ENCODE measurements at regions not wholly inside any gene's neighbourhood (a gene's known extent, or its start where the extent isn't known, plus 50 kb on each side); places are given as distances from the start of the nearest gene placed in this dataset.

DNA sequence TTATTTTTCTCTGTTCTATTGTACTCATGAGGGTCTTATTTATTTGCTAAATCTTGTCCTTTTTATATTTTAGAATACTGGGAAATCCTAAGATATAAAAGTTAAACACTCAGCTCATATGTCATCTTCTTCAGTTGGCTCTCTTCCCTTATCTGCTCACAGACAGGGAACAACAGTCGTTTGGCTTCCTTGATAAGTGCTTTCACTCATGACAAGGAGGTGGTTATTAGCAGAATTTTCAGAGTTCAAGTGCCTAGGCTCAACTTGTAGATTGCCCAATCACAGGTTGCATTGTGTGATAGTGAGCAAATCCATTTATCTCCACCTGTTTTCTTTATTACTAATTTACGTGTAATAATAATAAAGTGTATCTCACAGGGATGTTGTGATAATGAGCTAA, 620.3 kb upstream of the PCDH20 start:
- no peak for TF ChIP-seq EZH2phosphoT487 (IDR thresholded peaks at IDR 0.05; ENCODE audit: low read depth, severe bottlenecking, unreplicated experiment)
- TF ChIP-seq EZH2 (IDR thresholded peaks at IDR 0.05; ENCODE audit: borderline replicate concordance), result no peak
- TF ChIP-seq, protein P1, sequence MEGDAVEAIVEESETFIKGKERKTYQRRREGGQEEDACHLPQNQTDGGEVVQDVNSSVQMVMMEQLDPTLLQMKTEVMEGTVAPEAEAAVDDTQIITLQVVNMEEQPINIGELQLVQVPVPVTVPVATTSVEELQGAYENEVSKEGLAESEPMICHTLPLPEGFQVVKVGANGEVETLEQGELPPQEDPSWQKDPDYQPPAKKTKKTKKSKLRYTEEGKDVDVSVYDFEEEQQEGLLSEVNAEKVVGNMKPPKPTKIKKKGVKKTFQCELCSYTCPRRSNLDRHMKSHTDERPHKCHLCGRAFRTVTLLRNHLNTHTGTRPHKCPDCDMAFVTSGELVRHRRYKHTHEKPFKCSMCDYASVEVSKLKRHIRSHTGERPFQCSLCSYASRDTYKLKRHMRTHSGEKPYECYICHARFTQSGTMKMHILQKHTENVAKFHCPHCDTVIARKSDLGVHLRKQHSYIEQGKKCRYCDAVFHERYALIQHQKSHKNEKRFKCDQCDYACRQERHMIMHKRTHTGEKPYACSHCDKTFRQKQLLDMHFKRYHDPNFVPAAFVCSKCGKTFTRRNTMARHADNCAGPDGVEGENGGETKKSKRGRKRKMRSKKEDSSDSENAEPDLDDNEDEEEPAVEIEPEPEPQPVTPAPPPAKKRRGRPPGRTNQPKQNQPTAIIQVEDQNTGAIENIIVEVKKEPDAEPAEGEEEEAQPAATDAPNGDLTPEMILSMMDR (IDR thresholded peaks at IDR 0.05; ENCODE audit: poor library complexity), result no peak
- Histone ChIP-seq H3K4me1 (ENCODE audit: insufficient read depth) (no peaks in the 10 kb centered on the region), H2AFZ (no peak overlapping the region), H3K79me2 (no peaks in the 10 kb centered on the region), H3K36me3 (replicated peaks; ENCODE audit: insufficient read depth, low read depth) (no peaks in the 10 kb centered on the region), H3K4me3 (no peak overlapping the region), H3K9me2 (replicated peaks; ENCODE audit: insufficient read depth) (no peaks in the 10 kb centered on the region), H4K20me1 (ENCODE audit: insufficient read depth, poor library complexity, severe bottlenecking) (no peaks in the 10 kb centered on the region), H3K4me2 (no peak overlapping the region), H3K27me3 (peaks cover 4% of the 10 kb centered on the region), H3K9me3 (ENCODE audit: low read depth) (no peaks in the 10 kb centered on the region), H3K27ac (no peak overlapping the region)
- no peak for DNase-seq (ENCODE audit: low spot score)
- 51% methylated on average over 2 of the region's 2 CpGs for WGBS (ENCODE audit: low lambda C conversion rate, missing lambda C conversion rate)

GRCh38 chr13:62033934-62034333, 618.3 kb upstream of the PCDH20 start:
- Histone ChIP-seq H3K4me3 (no peak overlapping the region), H3K27me3 (no peaks in the 10 kb centered on the region), H3K79me2 (no peaks in the 10 kb centered on the region), H3K4me1 (ENCODE audit: insufficient read depth) (no peaks in the 10 kb centered on the region), H3K9me2 (replicated peaks; ENCODE audit: insufficient read depth) (no peaks in the 10 kb centered on the region), H3K9me3 (ENCODE audit: low read depth) (no peaks in the 10 kb centered on the region), H2AFZ (no peak overlapping the region), H3K36me3 (replicated peaks; ENCODE audit: insufficient read depth, low read depth) (no peaks in the 10 kb centered on the region), H3K27ac (no peak overlapping the region), H3K4me2 (no peak overlapping the region), H4K20me1 (ENCODE audit: insufficient read depth, poor library complexity, severe bottlenecking) (no peaks in the 10 kb centered on the region)
- TF ChIP-seq EZH2 (IDR thresholded peaks at IDR 0.05; ENCODE audit: borderline replicate concordance), result no peak
- no peak for DNase-seq (ENCODE audit: low spot score)
- 55% methylated on average over 4 of the region's 4 CpGs for WGBS (ENCODE audit: low lambda C conversion rate, missing lambda C conversion rate)

GRCh38 chr13:62022369-62022768, 606.7 kb upstream of the PCDH20 start:
- no peak overlapping the region for H3K4me3 ChIP-seq
- no peaks in the 10 kb centered on the region for H3K79me2 ChIP-seq
- H3K27ac ChIP-seq, result no peak overlapping the region
- H3K36me3 ChIP-seq (replicated peaks; ENCODE audit: insufficient read depth, low read depth), result no peaks in the 10 kb centered on the region
- H4K20me1 ChIP-seq (ENCODE audit: insufficient read depth, poor library complexity, severe bottlenecking), result no peaks in the 10 kb centered on the region
- WGBS (ENCODE audit: low lambda C conversion rate, missing lambda C conversion rate), result 97% methylated on average over 1 of the region's 1 CpG
- no peaks in the 10 kb centered on the region for H3K4me1 ChIP-seq (ENCODE audit: insufficient read depth)
- H2AFZ ChIP-seq, result no peak overlapping the region
- no peak overlapping the region for H3K4me2 ChIP-seq
- no peaks in the 10 kb centered on the region for H3K9me2 ChIP-seq (replicated peaks; ENCODE audit: insufficient read depth)
- no peaks in the 10 kb centered on the region for H3K27me3 ChIP-seq
- TF ChIP-seq, protein P1 (IDR thresholded peaks at IDR 0.05; ENCODE audit: poor library complexity), result no peak
- TF ChIP-seq EZH2 (IDR thresholded peaks at IDR 0.05; ENCODE audit: borderline replicate concordance) (no peak), EZH2phosphoT487 (IDR thresholded peaks at IDR 0.05; ENCODE audit: low read depth, severe bottlenecking, unreplicated experiment) (no peak)
- no peaks in the 10 kb centered on the region for H3K9me3 ChIP-seq (ENCODE audit: low read depth)
- no peak for DNase-seq (ENCODE audit: low spot score)

GRCh38 chr13:62019858-62020257, 604.2 kb upstream of the PCDH20 start:
- no peak overlapping the region for H3K4me2 ChIP-seq
- DNase-seq (ENCODE audit: low spot score), result no peak
- H3K4me3 ChIP-seq, result no peak overlapping the region
- H3K27me3 ChIP-seq, result no peaks in the 10 kb centered on the region
- TF ChIP-seq, protein P1 (IDR thresholded peaks at IDR 0.05; ENCODE audit: poor library complexity), result no peak
- TF ChIP-seq EZH2phosphoT487 (IDR thresholded peaks at IDR 0.05; ENCODE audit: low read depth, severe bottlenecking, unreplicated experiment) (no peak), EZH2 (IDR thresholded peaks at IDR 0.05; ENCODE audit: borderline replicate concordance) (no peak)
- no peak overlapping the region for H3K27ac ChIP-seq
- no peaks in the 10 kb centered on the region for H3K9me3 ChIP-seq (ENCODE audit: low read depth)
- no peaks in the 10 kb centered on the region for H4K20me1 ChIP-seq (ENCODE audit: insufficient read depth, poor library complexity, severe bottlenecking)
- no peaks in the 10 kb centered on the region for H3K9me2 ChIP-seq (replicated peaks; ENCODE audit: insufficient read depth)
- H3K36me3 ChIP-seq (replicated peaks; ENCODE audit: insufficient read depth, low read depth), result no peaks in the 10 kb centered on the region
- no peaks in the 10 kb centered on the region for H3K4me1 ChIP-seq (ENCODE audit: insufficient read depth)
- H3K79me2 ChIP-seq, result no peaks in the 10 kb centered on the region
- no peak overlapping the region for H2AFZ ChIP-seq

Data from hepatocyte (in vitro differentiated cells).